OCI-LY7 (cell line): ENCODE measurements at regions not wholly inside any gene's neighbourhood (a gene's known extent, or its start where the extent isn't known, plus 50 kb on each side); places are given as distances from the start of the nearest gene placed in this dataset.

Source experiments
- CTCF ChIP-seq: fragments of 200-600 bp; sonication (generic); conservative IDR thresholded peaks from 2 replicates; pipeline ENCODE4 v1.5.1; 2014; ENCODE audit warnings: mild to moderate bottlenecking, antibody characterized with exemption, low read length, moderate library complexity, mixed read lengths
- EZH2phosphoT487 ChIP-seq: fragments of 200-600 bp; sonication (generic); IDR thresholded peaks from 2 replicates; pipeline ENCODE4 v1.6.1; 2018; ENCODE audit warnings: low read depth, borderline replicate concordance, mild to moderate bottlenecking, mixed run types, antibody characterized with exemption, low read length, moderate library complexity, mixed read lengths

- TF ChIP-seq CTCF (no peak), EZH2phosphoT487 (no peak)
Observed at GRCh38 chr6:115460913-115461312, 599.8 kb downstream of the FRK start.
